Endothelial cell of umbilical vein (primary cell): ENCODE measurements at regions not wholly inside any gene's neighbourhood (a gene's known extent, or its start where the extent isn't known, plus 50 kb on each side); places are given as distances from the start of the nearest gene placed in this dataset.

Source experiments
- BruUV-seq: library from RNA; stranded (reverse); fragments of 400-500 nt; replicated peaks from 2 replicates; lab custom pipeline; 2021; lab: Mats Ljungman, UMichigan
- CTCF ChIA-PET: fragments of 300-600, 350-600 bp; sonication (Branson Sonifier 250); formaldehyde crosslinking; loops from one replicate; lab custom pipeline; 2021; ENCODE audit warnings: antibody characterized with exemption, inconsistent platforms; lab: Charles Lee
- POLR2A ChIA-PET: fragments of 300-600, 350-600 bp; sonication (Branson Sonifier 250); formaldehyde crosslinking; loops from one replicate; lab custom pipeline; 2021; ENCODE audit warnings: antibody characterized with exemption, inconsistent platforms; lab: Charles Lee
- DNase-seq: peaks from one replicate; pipeline ENCODE4 v3.0.0-alpha.2; 2011; ENCODE audit warnings: low read depth, low spot score
- FAIRE-seq: peaks from 2 replicates; lab custom pipeline; 2011; peaks lifted over from hg19 to GRCh38; lab: Jason Lieb, UNC
- H2AFZ ChIP-seq: 2 replicates; pipeline ENCODE4 v1.6.0; 2012; ENCODE audit warnings: low read depth, low read length, control low read depth, inconsistent platforms
- H3K27ac ChIP-seq: 2 replicates; pipeline ENCODE4 v1.5.1; 2011; ENCODE audit warnings: low read depth, mild to moderate bottlenecking, control low read depth, low read length, moderate library complexity; ENCODE audit not compliant: insufficient read depth
- H3K27me3 ChIP-seq, 2 experiments: 2 replicates each; pipeline versions ENCODE4 v1.6.0 to v1.6.1; 2011; ENCODE audit warnings: low read length in 2 of 2, mixed read lengths in 1 of 2; ENCODE audit not compliant: control insufficient read depth in 2 of 2, insufficient read depth in 2 of 2
- H3K36me3 ChIP-seq, 2 experiments: 2 replicates in 1 of 2; 3 replicates in 1 of 2; pipeline ENCODE4 v1.5.1; 2011; ENCODE audit warnings: low read length in 2 of 2, mild to moderate bottlenecking in 1 of 2, moderate library complexity in 1 of 2; ENCODE audit not compliant: control insufficient read depth in 2 of 2, insufficient read depth in 2 of 2; ENCODE audit errors: extremely low read depth in 1 of 2
- H3K4me1 ChIP-seq: 3 replicates; pipeline ENCODE4 v1.5.1; 2011; ENCODE audit warnings: mild to moderate bottlenecking, low read length; ENCODE audit not compliant: control insufficient read depth, insufficient read depth; ENCODE audit errors: extremely low read depth
- H3K4me2 ChIP-seq: 2 replicates; pipeline ENCODE4 v1.6.1; 2011; ENCODE audit warnings: low read length, control low read depth, mixed read lengths; ENCODE audit not compliant: insufficient read depth
- H3K4me3 ChIP-seq, 3 experiments: fragments of 200-600 bp in 1 of 3; sonication (generic), shearing (Covaris generic) in 1 of 3; replicated peaks in 1 of 3; 2 replicates each; pipeline ENCODE4 v1.5.1; 2011 to 2016; ENCODE audit warnings: control low read depth in 3 of 3, low read length in 3 of 3, mild to moderate bottlenecking in 2 of 3, inconsistent platforms in 1 of 3, low read depth in 1 of 3, moderate library complexity in 1 of 3; ENCODE audit not compliant: insufficient read depth in 1 of 3
- H3K79me2 ChIP-seq: 2 replicates; pipeline ENCODE4 v1.6.0; 2012; ENCODE audit warnings: low read length, inconsistent platforms; ENCODE audit not compliant: control insufficient read depth, insufficient read depth
- H3K9ac ChIP-seq: replicated peaks from 2 replicates; pipeline ENCODE3; 2011; ENCODE audit warnings: low read length, control low read depth; ENCODE audit not compliant: insufficient read depth; ENCODE audit errors: extremely low read depth
- H3K9me1 ChIP-seq: replicated peaks from 3 replicates; pipeline ENCODE4 v1.6.0; 2011; ENCODE audit warnings: mild to moderate bottlenecking, low read length; ENCODE audit not compliant: control insufficient read depth, insufficient read depth; ENCODE audit errors: extremely low read depth
- H3K9me3 ChIP-seq: replicated peaks from 2 replicates; pipeline ENCODE4 v1.5.1; 2012; ENCODE audit warnings: low read length, inconsistent platforms; ENCODE audit not compliant: control insufficient read depth, insufficient read depth
- H4K20me1 ChIP-seq: replicated peaks from 2 replicates; pipeline ENCODE3; 2011; ENCODE audit warnings: mild to moderate bottlenecking, low read length; ENCODE audit not compliant: control insufficient read depth, insufficient read depth; ENCODE audit errors: extremely low read depth
- EZH2 ChIP-seq: IDR thresholded peaks from 2 replicates; pipeline ENCODE4 v1.6.1; 2012; ENCODE audit warnings: borderline replicate concordance, low read depth, mild to moderate bottlenecking, moderate library complexity, low read length, inconsistent platforms; ENCODE audit not compliant: severe bottlenecking
- FOS ChIP-seq: IDR thresholded peaks from 2 replicates; pipeline ENCODE4 v1.6.1; 2011; ENCODE audit warnings: mild to moderate bottlenecking, low read length, moderate library complexity, borderline replicate concordance; ENCODE audit not compliant: insufficient read depth
- GATA2 ChIP-seq: IDR thresholded peaks from 2 replicates; pipeline ENCODE4 v1.7.0; 2011; ENCODE audit warnings: low read depth, mild to moderate bottlenecking, moderate library complexity, mixed read lengths, low read length; ENCODE audit not compliant: insufficient read length, insufficient read depth
- JUN ChIP-seq: IDR thresholded peaks from 2 replicates; pipeline ENCODE4 v1.6.1; 2011; ENCODE audit warnings: borderline replicate concordance, low read depth; ENCODE audit not compliant: insufficient read length, insufficient read depth
- MAX ChIP-seq: IDR thresholded peaks from 2 replicates; pipeline ENCODE4 v1.6.1; 2011; ENCODE audit not compliant: insufficient read depth, insufficient read length
- MYC ChIP-seq: IDR thresholded peaks from one replicate; pipeline ENCODE4 v1.6.1; 2011; ENCODE audit warnings: mild to moderate bottlenecking, low read depth, low read length
- POLR2A ChIP-seq: IDR thresholded peaks from 2 replicates; pipeline ENCODE4 v1.6.1; 2012; ENCODE audit warnings: low read depth, mild to moderate bottlenecking, control low read depth, low read length
- POLR2AphosphoS5 ChIP-seq: IDR thresholded peaks from 2 replicates; pipeline ENCODE4 v1.6.1; 2012; ENCODE audit warnings: low read depth, mild to moderate bottlenecking, control low read depth, low read length, moderate library complexity; ENCODE audit not compliant: insufficient read depth
- dilution Hi-C: fragments of 300-500 bp; cut with MboI; formaldehyde crosslinking; loops from one replicate; pipeline ENCODE4 v1.15.0; 2019; ENCODE audit warnings: low sequenced_read_pairs; ENCODE audit not compliant: extremely low pct_ligation_motif_present
- intact Hi-C: fragments of 100-400 bp; cut with micrococcal nuclease; formaldehyde crosslinking; loops from one replicate; pipeline ENCODE4 v1.10.0; 2022
- TF ChIP-seq, protein P1 (sequence below), 2 donors: IDR thresholded peaks; 1 replicate in 1 of 2; 2 replicates in 1 of 2; pipeline ENCODE4 v1.5.1; 2011; ENCODE audit warnings: low read length in 2 of 2, mild to moderate bottlenecking in 2 of 2, moderate library complexity in 2 of 2, control low read depth in 1 of 2, inconsistent platforms in 1 of 2, low read depth in 1 of 2; ENCODE audit not compliant: insufficient read depth in 1 of 2; ENCODE audit errors: extremely low read depth in 1 of 2

DNA sequence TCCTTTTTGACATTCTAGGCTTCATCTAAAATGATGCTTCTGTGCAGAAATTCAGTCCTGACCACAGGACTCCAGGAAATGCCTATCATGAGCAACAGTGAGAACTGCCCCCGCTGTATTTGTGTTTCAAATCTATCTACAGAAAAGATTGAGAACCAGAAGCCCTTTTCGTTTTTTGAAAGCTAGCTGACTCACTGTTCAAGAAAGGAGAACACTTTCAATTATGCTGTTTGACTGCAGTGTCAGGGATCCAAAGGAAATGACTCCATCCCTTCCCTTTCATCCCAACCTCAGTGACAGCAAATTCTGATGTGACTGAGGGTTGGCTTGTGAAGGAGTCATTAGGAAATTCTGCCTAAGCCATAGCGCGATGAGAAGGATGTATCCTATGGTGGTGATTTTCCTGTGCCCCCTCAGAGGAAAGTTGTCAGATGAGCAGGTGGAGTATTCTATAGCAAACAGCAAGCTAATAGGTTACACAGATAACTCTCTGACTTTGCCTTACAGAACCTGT, 622.3 kb downstream of the TMEM114 start:
- intact Hi-C loops (no loop called here), dilution Hi-C loops (no loop called here)
- Histone ChIP-seq H3K27me3 (no peaks in the 10 kb centered on the region), H3K4me2 (no peak overlapping the region), H2AFZ (no peak overlapping the region), H3K4me1 (no peaks in the 10 kb centered on the region), H3K9me1 (no peaks in the 10 kb centered on the region), H3K36me3 (no peaks in the 10 kb centered on the region), H3K9ac (no peak overlapping the region), H3K9me3 (peaks cover under 1% of the 10 kb centered on the region), H4K20me1 (no peaks in the 10 kb centered on the region), H3K79me2 (no peaks in the 10 kb centered on the region), H3K4me3 (no peak overlapping the region), H3K27ac (no peak overlapping the region)
- FAIRE-seq (no peak), DNase-seq (no peak)
- BruUV-seq = no TSS peak
- ChIA-PET POLR2A (no interaction called here), CTCF (no interaction called here)
- TF ChIP-seq EZH2 = no peak
- no peak for TF ChIP-seq JUN
- TF ChIP-seq, protein P1, sequence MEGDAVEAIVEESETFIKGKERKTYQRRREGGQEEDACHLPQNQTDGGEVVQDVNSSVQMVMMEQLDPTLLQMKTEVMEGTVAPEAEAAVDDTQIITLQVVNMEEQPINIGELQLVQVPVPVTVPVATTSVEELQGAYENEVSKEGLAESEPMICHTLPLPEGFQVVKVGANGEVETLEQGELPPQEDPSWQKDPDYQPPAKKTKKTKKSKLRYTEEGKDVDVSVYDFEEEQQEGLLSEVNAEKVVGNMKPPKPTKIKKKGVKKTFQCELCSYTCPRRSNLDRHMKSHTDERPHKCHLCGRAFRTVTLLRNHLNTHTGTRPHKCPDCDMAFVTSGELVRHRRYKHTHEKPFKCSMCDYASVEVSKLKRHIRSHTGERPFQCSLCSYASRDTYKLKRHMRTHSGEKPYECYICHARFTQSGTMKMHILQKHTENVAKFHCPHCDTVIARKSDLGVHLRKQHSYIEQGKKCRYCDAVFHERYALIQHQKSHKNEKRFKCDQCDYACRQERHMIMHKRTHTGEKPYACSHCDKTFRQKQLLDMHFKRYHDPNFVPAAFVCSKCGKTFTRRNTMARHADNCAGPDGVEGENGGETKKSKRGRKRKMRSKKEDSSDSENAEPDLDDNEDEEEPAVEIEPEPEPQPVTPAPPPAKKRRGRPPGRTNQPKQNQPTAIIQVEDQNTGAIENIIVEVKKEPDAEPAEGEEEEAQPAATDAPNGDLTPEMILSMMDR (IDR thresholded peaks at IDR 0.05; ENCODE audit: extremely low read depth in 1 of 2, insufficient read depth in 1 of 2, low read depth in 1 of 2, low read length in 2 of 2) = no peak
- no peak for TF ChIP-seq GATA2
- TF ChIP-seq POLR2A = no peak
- no peak for TF ChIP-seq FOS
- no peak for TF ChIP-seq MAX
- no peak for TF ChIP-seq POLR2AphosphoS5
- TF ChIP-seq MYC = no peak
